ENCODE measurements at regions not wholly inside any gene's neighbourhood (a gene's known extent, or its start where the extent isn't known, plus 50 kb on each side); places are given as distances from the start of the nearest gene placed in this dataset.
"Not testable (repeated sequence)": the region's sequence is repeated elsewhere in the genome, so short reads cannot be mapped to it uniquely, and the experiment has no call there.

DNA sequence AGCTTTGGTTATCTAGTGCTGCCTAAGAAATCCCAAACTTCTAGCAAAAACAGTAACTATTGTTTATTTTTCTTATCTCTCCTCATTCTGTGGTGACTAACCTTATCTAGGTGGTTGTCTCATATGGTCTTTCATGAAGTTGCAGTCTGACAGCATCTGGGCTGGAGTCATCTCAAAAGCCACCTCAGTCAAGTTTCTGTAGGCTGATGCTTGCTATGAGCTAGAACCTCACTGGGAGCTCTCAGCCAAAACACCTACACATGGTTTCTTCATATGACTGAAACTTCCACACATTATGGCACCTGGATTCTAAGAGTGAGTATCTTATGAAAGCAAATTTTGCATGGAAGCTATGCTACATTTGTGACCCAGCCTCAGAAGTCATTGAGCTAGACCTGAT lies 596.4 kb upstream of the VRK2 start:
- no peak for DNase-seq

- no peak for DNase-seq
These were observed 594.0 kb upstream of the VRK2 start for GRCh38 chr2:57452634-57453033.

DNA sequence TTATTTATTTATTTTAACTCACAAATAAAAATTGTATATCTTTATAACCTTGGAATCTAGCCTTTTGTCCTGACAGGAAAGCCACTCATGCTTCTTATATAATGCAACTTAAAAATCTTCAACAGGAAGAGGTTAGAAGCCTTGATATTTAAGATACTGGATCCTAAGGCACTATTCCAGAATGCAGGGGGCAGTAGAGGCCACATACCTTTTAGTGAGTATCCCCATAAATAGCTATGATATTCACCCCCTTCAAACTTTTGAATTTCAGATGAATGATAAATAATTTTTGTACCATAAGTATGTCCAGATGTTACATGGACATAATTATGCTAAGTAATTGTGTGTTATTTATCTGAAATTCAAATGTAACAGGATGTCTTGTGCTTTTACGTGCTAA lies 592.7 kb upstream of the VRK2 start:
- no peak for DNase-seq

DNA sequence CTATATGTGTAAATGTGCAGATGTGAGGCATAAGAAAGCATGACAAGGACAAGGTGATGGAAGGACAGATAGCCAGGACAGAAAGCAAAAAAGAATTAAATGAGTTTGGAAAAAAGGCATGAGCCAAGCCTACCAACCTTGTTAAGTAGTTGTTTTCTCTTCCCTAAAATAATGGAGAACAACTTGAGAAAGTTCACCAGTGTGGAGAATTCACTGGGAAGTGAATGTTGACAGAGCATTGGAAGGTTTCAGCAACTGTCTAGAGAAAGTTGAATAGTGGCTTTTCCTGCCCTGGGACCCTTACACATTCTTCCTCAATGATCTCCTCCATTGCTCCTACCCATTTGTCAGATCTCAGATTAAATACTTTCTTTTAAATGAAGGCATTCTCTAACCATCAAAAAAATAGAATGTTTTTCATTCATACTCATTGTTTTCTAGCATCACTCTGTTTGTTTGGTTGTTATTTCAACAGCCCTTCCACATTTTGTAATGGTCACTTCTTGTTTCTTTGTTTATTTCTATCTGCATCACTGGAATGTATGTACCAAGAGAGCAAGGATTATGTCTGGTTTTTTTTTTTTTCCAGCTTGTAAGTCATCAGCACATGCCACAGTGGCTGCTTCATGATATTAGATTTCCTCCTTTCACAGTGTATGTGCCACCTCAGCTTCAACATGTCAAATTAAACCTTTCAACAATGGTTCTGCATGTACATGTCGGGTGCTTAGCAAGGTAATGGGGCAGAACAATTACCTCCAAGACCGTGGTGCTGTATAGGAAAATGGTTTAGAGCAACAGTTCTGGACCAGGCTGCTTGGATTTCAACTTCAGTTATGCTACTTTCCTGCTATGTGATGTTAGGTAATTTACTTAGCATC lies 586.0 kb upstream of the VRK2 start:
- no peak for DNase-seq

- no peak for DNase-seq
These were observed 585.0 kb upstream of the VRK2 start for GRCh38 chr2:57461624-57462023.

- no peak for DNase-seq
These were observed 581.5 kb upstream of the VRK2 start for GRCh38 chr2:57465067-57465466.

DNA sequence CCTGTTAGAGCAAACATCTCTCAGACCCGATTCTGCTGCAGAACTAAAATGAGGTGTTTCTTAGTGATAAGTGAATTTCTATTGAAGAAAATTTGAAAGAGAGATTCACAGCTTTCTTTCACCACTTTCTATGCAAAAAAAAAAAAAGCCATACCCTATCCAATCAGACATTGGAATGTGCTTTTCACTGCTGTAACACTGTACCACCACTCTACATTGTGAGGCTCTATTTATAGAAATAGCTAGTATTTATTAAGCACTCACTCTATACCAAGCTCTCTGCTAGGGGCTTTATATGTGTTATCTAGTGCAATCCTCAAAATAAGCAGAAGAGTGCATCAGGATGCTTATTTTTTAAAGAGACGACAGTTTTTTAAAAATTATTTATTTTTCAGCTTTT lies 580.6 kb upstream of the VRK2 start:
- DNase-seq: no peak

GRCh38 chr2:57475391-57475790 lies 571.2 kb upstream of the VRK2 start:
- DNase-seq: no peak

GRCh38 chr2:57479981-57480380 lies 566.6 kb upstream of the VRK2 start:
- no peak for DNase-seq

DNA sequence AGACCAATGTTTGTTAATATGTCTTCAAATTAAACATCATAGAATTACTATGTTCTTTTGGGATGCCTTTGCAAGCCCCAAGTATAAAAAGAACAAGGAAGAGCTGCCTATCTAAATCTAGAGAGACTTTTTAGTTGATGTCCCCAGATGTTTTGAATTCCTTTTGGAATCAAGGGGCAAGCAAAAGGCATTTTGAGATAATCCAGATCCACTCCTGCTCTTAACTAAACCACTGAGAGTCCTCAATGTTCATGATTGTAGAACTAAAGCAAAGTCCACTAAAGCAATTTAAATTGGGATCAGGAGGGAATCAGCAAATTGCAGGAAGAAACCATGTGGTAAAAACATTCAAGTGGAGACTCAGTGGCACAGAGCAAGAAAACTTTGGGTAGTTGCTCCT lies 558.5 kb upstream of the VRK2 start:
- no peak for DNase-seq

DNA sequence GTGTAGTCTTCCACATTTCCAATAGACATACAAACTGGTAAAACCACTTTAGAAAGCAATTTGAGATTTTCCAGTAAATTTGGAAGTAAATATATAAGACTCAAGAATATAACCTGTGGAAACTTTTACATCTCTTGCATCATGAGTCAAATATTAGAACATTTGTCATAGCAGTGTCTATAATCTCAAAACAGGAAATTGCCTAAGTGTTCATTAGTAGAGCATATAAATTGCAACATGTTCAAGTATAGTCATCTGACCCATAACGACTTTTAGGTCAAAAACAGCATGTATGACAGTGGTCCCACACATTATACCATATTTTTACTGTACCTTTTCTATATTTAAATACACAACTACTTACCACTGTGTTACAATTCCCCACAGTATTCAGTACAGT lies 555.9 kb upstream of the VRK2 start:
- DNase-seq: no peak

DNA sequence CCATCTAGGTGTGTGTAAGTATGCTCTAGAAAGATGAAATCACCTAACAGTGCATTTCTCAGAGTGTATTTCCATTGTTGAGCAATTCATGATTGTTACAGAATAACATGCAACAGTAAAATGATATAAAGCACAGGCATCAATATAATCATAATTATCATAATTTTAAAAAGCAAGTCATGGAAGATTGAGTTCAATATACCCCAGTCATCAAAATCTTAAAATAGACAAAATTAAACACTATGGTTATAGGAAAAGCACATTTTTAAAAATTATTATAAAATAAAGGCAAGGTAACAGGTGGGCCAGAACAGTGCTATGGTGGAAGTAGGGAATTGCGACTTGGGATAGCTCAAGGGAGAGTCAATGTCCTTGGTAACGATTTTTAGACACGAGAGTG lies 555.4 kb upstream of the VRK2 start:
- no peak for DNase-seq

- not testable (repeated sequence) for DNase-seq
These were observed 552.6 kb upstream of the VRK2 start for GRCh38 chr2:57493966-57494365.

GRCh38 chr2:57497489-57498096 lies 549.0 kb upstream of the VRK2 start:
- peak; percentile 6 for DNase-seq

DNA sequence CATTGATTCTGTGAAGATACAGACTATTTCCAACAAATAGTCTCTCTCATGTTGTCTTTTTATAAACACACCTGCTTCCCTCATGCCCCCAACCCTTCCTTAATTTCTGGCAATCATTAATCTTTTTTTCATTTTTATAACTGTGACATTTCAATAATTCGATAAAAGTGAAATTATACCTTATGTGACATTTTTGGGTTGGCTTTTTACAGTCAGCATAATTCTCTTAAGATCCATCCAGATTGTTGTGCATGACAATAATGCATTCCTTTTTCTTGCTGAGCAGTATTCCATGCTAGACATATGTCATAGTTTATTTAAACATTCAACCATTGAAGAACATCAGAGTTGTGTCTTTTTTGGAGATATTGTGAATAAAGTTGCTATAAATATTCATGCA lies 541.8 kb upstream of the VRK2 start:
- no peak for DNase-seq

DNA sequence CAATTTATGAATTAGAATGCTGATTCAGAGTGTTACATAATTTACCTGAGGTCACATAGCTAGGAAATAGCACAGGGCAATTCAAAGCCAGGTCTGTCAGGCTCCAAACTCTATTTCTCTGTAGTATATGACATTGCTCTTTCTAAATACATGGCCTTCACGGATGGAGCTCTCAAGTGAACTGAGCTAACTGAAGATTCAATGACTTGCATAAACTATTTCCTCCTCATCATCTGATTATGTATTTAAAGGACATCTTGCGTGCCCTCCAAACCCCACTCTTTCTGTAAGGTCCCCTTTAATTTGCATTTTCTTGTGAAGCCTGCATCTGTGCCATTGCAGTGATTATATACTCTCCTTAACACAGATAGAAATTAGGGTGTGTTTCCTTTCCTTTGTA lies 537.4 kb upstream of the VRK2 start:
- no peak for DNase-seq

DNA sequence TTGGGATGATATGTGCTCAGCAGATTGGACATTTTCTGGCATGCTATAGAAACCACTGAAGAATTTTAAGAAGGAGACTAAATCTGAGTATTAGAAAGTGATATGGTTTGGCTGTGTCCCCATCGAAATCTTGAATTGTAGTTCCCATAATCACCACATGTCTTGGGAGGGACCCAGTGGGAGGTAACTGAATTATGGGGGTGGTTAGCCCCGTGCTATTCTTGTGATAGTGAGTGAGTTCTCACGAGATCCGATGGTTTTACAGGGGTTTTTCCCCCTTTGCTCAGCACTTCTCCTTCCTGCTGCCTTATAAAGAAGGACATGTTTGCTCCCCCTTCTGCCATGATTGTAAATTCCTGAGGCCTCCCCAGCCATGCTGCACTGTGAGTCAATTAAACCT lies 535.9 kb upstream of the VRK2 start:
- no peak for DNase-seq

- no peak for DNase-seq
These were observed 531.2 kb upstream of the VRK2 start for GRCh38 chr2:57515366-57515765.

DNA sequence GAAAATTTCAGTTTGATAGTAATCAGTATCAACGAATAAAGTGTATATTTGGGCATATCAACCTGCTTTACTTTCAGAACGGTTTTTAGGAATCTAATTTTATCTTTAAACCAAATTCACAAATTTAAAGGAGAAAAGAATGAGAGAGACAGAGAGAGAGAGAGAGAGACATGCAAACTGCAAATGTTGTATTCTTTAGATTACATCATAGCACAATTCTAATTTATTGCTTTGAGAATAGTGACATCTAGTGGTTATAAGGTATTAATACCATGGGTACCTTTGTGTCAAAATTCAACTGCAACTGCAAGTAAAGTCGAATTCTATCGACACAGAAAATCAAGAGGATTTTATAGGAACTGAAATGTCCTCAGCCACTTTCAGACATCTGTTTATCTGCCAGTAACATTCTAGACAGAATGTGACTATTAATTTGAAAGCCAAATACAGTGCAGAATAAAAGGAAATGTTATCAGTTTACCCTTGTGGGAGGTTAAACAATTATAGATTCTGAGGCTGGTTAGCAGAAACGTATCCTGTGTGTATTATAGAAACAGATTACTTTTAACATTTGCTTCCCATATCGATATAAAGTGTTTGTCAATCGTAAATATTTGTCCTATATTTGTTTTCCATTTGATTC lies 529.8 kb upstream of the VRK2 start:
- DNase-seq: peak; percentile 40

DNA sequence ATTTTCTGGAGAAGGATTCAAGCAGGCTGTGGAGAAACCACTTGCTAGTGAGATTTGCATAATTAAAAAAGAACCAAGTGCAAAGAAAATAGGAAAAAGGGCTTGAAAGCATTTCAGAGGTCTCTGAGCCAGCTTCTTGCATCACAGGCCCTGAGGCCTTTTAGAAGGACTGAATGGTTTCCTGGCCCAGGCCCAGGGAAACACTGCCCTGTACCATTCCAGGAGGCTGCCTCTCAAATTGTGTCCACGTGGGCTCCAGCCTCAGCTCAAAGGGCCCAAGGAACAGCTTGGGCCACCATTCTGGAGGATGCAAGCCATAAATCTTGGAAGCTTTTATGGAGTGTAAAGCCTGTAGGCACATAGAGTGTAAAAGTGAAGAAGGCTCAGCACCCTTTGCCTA lies 523.3 kb upstream of the VRK2 start:
- no peak for DNase-seq

- no peak for DNase-seq
These were observed 518.9 kb upstream of the VRK2 start for GRCh38 chr2:57527685-57528084.

- no peak for DNase-seq
These were observed 518.1 kb upstream of the VRK2 start for GRCh38 chr2:57528499-57528898.

DNA sequence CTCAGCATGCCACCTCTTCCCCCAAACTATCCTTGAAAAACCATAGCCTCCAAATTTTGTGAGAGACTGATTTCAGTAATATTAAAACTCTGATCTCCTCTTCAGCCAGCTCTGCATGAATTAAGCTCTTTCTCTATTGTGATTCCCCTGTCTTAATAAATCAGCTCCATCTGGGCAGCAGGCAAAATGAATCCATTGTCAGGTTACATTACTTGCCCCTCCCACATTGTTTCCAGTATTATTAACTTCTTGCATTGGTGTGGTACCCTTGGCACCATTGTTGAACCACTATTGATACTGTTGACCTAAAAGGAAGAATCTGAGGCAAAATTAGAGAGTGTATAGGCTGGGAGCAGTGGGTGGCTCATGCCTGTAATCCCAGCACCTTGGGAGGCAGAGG lies 512.2 kb upstream of the VRK2 start:
- no peak for DNase-seq

DNA sequence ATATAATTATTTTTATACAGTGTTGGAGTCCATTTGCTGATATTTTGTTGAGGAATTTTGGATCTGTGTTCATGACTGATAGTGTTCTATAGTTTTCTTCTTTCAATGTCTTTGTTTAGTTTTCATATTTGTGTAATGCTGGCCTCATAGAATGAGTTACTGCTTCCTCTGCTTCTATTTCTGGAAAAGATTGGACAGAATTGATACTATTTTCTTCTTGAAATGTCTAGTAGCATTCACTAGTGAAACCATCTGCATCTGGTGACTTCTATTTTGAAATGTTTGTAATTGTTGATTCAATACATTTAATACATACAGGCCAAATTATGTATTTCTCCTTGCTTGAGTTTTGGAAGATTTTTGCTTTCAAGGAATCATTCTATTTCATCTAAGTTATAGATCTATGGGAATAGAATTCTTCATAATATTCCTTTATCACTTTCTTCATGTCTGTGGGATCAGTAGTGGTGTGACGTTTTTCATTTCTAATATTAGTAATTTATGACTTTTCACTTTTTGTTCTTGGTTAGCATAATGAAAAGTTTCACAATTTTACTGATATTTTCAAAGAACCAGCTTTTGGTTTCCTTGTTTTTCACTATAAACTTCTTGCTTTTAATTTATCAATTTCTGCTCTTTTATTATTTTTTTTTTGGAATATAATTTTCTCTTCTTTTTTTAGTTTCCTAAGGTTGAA lies 509.9 kb upstream of the VRK2 start:
- no peak for DNase-seq
